GM21360 (cell line): ENCODE measurements at regions not wholly inside any gene's neighbourhood (a gene's known extent, or its start where the extent isn't known, plus 50 kb on each side); places are given as distances from the start of the nearest gene placed in this dataset.
"Not testable (repeated sequence)": the region's sequence is repeated elsewhere in the genome, so short reads cannot be mapped to it uniquely, and the experiment has no call there.

ENCODE experiments used
- ATAC-seq: cut with Tn5 transposase; IDR thresholded peaks from one replicate; pipeline ENCODE4 v1.9.1; 2021; ENCODE audit warnings: mild to moderate bottlenecking, moderate library complexity; ENCODE audit not compliant: unreplicated experiment

- ATAC-seq = no peak
Observed at GRCh38 chr6:27747637-27748036, 164.6 kb downstream of the OR2B2 start.

- ATAC-seq = not testable (repeated sequence)
Observed at GRCh38 chr6:27746860-27747259, 165.3 kb downstream of the OR2B2 start.

- no peak for ATAC-seq
Observed at GRCh38 chr6:27743787-27744186, 168.4 kb downstream of the OR2B2 start.

- no peak for ATAC-seq
Observed at GRCh38 chr6:27742833-27743573, 169.2 kb downstream of the OR2B2 start.

- ATAC-seq = not testable (repeated sequence)
Observed at GRCh38 chr6:27739902-27740301, 172.3 kb downstream of the OR2B2 start.

- no peak for ATAC-seq
Observed at GRCh38 chr6:27736686-27737085, 175.5 kb downstream of the OR2B2 start.

GRCh38 chr6:27728442-27728841 lies 183.8 kb downstream of the OR2B2 start:
- ATAC-seq = no peak

GRCh38 chr6:27726619-27727023 lies 185.6 kb downstream of the OR2B2 start:
- ATAC-seq = no peak

- no peak for ATAC-seq
Observed at GRCh38 chr6:27720607-27721580, 191.3 kb downstream of the OR2B2 start.

GRCh38 chr6:27719039-27719438 lies 193.2 kb downstream of the OR2B2 start:
- not testable (repeated sequence) for ATAC-seq

GRCh38 chr6:27706431-27706830 lies 205.8 kb downstream of the OR2B2 start:
- no peak for ATAC-seq

- no peak for ATAC-seq
Observed at GRCh38 chr6:27700337-27700736, 211.9 kb downstream of the OR2B2 start.

GRCh38 chr6:27694547-27694874 lies 217.7 kb downstream of the OR2B2 start:
- ATAC-seq = no peak

- no peak for ATAC-seq
Observed at GRCh38 chr6:27693766-27694546, 218.2 kb downstream of the OR2B2 start.

GRCh38 chr6:27692133-27692532 lies 219.2 kb upstream of the ZNF184 start:
- ATAC-seq = not testable (repeated sequence)

- ATAC-seq = peak; percentile 45
Observed at GRCh38 chr6:27688014-27688586, 215.2 kb upstream of the ZNF184 start.

GRCh38 chr6:27687154-27688013 lies 214.5 kb upstream of the ZNF184 start:
- ATAC-seq = peak; percentile 65

- ATAC-seq = no peak
Observed at GRCh38 chr6:27685279-27685678, 212.4 kb upstream of the ZNF184 start.

- no peak for ATAC-seq
Observed at GRCh38 chr6:27684264-27685211, 211.6 kb upstream of the ZNF184 start.
